CD4-positive, CD25-positive, alpha-beta regulatory T cell (primary cell): ENCODE measurements at regions not wholly inside any gene's neighbourhood (a gene's known extent, or its start where the extent isn't known, plus 50 kb on each side); places are given as distances from the start of the nearest gene placed in this dataset.

Experiments used
- ATAC-seq, 2 donors: fragments of 150-1000 bp; cut with Tn5 transposase; one replicate each; pipeline ENCODE4 v1.10.0; 2021; ENCODE audit warnings: low read depth in 2 of 2, moderate number of reproducible peaks in 2 of 2, moderate library complexity in 1 of 2
- DNase-seq, 3 donors: peaks; one replicate each; pipeline versions ENCODE4 v3.0.0 to v3.0.0-alpha.2; 2012 to 2022; ENCODE audit warnings: mixed read lengths in 1 of 3
- H3K27ac ChIP-seq: one replicate; pipeline ENCODE4 v1.7.0; 2013; ENCODE audit warnings: mild to moderate bottlenecking, low read length; ENCODE audit not compliant: insufficient read depth, poor library complexity, severe bottlenecking
- H3K27me3 ChIP-seq: one replicate; pipeline ENCODE4 v1.7.0; 2013; ENCODE audit warnings: low read length; ENCODE audit not compliant: control insufficient read depth, insufficient read depth
- H3K36me3 ChIP-seq: one replicate; pipeline ENCODE4 v1.7.0; 2013; ENCODE audit warnings: mild to moderate bottlenecking, low read length, moderate library complexity; ENCODE audit not compliant: control insufficient read depth, insufficient read depth
- H3K4me1 ChIP-seq: 2 replicates; pipeline ENCODE4 v1.7.0; 2013; ENCODE audit warnings: mild to moderate bottlenecking, low read length; ENCODE audit not compliant: insufficient read depth, control insufficient read depth, poor library complexity, severe bottlenecking
- H3K4me3 ChIP-seq: one replicate; pipeline ENCODE4 v1.7.0; 2013; ENCODE audit warnings: low read depth, mild to moderate bottlenecking, low read length, moderate library complexity
- H3K9me3 ChIP-seq, 2 experiments: 1 replicate in 1 of 2; 2 replicates in 1 of 2; pipeline ENCODE4 v1.7.0; 2013; ENCODE audit warnings: low read length in 2 of 2, mild to moderate bottlenecking in 1 of 2, moderate library complexity in 1 of 2; ENCODE audit not compliant: control insufficient read depth in 2 of 2
- H3K27ac Mint-ChIP-seq, 3 donors: one replicate each; pipeline ENCODE4 v1.8.0; 2020 to 2022; ENCODE audit warnings: mild to moderate bottlenecking in 3 of 3, mixed read lengths in 3 of 3, moderate library complexity in 2 of 3
- H3K27me3 Mint-ChIP-seq: one replicate; pipeline ENCODE4 v1.8.0; 2022; ENCODE audit warnings: mild to moderate bottlenecking, mixed read lengths
- H3K36me3 Mint-ChIP-seq: one replicate; pipeline ENCODE4 v1.8.0; 2020; ENCODE audit warnings: mixed read lengths
- H3K4me1 Mint-ChIP-seq, 4 donors: one replicate each; pipeline ENCODE4 v1.8.0; 2020 to 2022; ENCODE audit warnings: mixed read lengths in 4 of 4, mild to moderate bottlenecking in 1 of 4
- H3K4me3 Mint-ChIP-seq, 4 donors: one replicate each; pipeline ENCODE4 v1.8.0; 2020 to 2022; ENCODE audit warnings: mild to moderate bottlenecking in 4 of 4, mixed read lengths in 4 of 4, moderate library complexity in 3 of 4
- H3K9me3 Mint-ChIP-seq, 7 donors: one replicate each; pipeline ENCODE4 v1.8.0; 2020 to 2022; ENCODE audit warnings: mixed read lengths in 7 of 7, mild to moderate bottlenecking in 3 of 7, moderate library complexity in 2 of 7

DNA sequence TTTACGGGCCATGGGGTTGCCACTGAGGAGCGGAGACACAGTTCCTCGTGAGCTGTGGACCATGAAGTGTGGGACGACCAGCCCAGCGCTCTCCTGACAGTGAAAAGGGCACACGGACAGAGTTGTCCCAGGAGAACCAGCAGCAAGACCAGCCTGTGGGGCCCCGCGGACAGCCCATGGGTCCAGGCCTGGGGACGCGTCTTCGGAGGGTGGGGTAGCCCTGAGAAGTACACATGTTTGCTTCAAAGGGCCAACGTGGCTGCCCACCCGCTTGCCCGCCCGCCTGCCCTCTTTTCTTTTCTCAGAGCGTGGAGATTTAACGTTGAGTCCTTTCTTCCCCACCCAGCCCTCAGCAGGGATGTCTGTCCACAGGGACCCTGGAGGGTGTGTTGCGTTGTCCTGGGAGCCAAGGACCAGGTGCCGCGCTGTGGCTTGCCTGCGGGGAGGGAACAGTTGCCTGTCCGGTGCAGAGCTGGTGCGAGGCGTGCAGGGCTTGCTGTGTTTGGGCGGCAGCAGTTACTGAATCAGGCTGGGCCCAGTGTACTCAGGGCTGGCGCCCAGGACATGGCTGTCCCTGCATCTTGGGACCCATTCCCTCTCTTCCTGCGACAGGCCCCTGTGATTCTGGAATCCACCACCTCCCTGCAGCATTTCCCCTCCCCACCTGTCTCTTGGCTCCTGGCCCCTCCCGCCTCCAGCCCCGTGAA, 120.1 kb upstream of the HDAC4 start:
- no peaks in the 10 kb centered on the region for H3K9me3 Mint-ChIP-seq
- H3K36me3 Mint-ChIP-seq = no peaks in the 10 kb centered on the region
- no peaks in the 10 kb centered on the region for H3K36me3 ChIP-seq
- H3K4me3 ChIP-seq = no peak overlapping the region
- H3K27me3 ChIP-seq = no peaks in the 10 kb centered on the region
- H3K27ac Mint-ChIP-seq = no peak overlapping the region
- ATAC-seq (no peak), DNase-seq (no peak)
- H3K27ac ChIP-seq = no peak overlapping the region
- no peaks in the 10 kb centered on the region for H3K4me1 ChIP-seq
- H3K4me3 Mint-ChIP-seq = no peak overlapping the region
- H3K4me1 Mint-ChIP-seq = peaks cover 0 to 2% (median 0%) of the 10 kb centered on the region in 4 donors
- H3K9me3 ChIP-seq = no peaks in the 10 kb centered on the region
- peaks cover 10% of the 10 kb centered on the region for H3K27me3 Mint-ChIP-seq

DNA sequence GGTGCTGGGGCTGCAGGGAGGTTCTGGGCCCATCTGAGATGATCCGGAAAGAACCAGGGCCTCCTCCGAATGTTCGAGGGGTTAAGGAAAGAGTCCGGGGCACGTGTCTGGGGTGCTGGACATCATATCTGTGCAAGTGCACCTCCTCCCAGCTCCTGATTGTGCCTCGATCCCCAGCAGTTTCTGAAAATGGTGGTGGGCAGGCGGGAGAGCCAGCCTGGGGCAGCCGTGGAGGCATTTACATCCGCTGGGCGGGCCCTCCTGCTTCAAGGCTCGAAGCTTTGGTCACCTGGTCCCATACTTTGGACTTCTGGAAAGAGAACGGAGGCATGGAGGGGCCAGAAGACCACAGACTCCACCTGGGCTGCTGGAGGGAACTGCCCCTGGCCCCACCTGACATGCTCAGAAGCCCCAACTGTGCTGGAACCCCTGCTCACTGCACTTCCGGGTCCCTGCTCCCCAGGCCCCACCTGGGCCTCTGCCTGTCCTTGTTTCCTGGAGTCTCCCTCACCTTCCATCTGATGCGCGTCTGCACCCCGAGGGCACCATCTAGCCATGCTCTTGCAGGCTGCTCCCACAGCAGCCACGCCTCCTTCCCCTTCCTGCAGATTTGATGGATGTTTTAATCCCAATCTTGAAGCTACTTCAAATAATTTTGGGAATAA, 119.2 kb upstream of the HDAC4 start:
- H3K36me3 ChIP-seq = no peaks in the 10 kb centered on the region
- no peak overlapping the region for H3K4me3 ChIP-seq
- no peaks in the 10 kb centered on the region for H3K4me1 ChIP-seq
- no peak overlapping the region for H3K4me3 Mint-ChIP-seq
- H3K9me3 Mint-ChIP-seq = no peaks in the 10 kb centered on the region
- H3K36me3 Mint-ChIP-seq = no peaks in the 10 kb centered on the region
- no peaks in the 10 kb centered on the region for H3K9me3 ChIP-seq
- no peak overlapping the region for H3K27ac Mint-ChIP-seq
- no peak for ATAC-seq
- peaks cover 8% of the 10 kb centered on the region for H3K27me3 Mint-ChIP-seq
- peaks cover 0 to 2% (median 0%) of the 10 kb centered on the region in 4 donors for H3K4me1 Mint-ChIP-seq
- no peak for DNase-seq
- no peak overlapping the region for H3K27ac ChIP-seq
- H3K27me3 ChIP-seq = no peaks in the 10 kb centered on the region

DNA sequence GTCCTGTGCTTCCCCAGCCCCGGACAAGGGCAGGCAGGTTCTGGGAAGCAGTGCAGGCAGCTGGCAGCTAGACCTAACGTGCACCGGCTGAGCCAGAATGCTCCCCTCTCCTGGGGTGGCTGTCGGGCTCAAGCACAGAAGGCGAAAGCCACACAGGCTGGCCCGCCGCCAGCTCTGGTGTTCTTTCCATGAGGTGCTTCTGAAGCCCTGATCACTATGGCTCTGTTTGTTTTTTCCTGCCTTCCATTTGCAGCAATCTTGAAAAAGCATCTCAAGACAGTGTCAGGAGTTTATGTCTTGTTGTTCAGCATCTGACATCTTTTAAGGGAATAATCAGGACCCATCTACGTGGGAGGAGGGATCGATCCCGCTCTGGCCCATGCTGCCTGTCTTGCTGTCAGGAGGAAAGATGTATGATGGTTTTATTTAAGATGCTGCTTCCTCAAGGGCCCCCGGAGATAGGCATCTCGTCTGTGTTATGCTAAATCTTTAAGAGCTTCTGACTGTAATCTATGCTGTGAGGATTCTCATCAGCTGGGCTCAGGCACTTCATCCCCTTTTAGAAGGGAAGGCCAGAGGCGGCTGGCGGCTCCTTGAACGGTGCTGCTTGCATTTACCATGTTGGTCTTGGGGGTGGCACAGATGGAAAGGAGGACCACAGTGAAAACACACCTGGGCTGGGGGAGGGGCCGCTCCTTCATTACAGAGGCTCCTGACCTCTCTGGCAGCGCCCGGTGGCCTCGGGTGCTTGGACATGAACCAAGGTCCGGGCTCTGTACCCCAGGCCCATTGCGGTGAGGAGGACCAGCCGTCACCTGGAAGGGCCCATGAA, 118.5 kb upstream of the HDAC4 start:
- no peaks in the 10 kb centered on the region for H3K4me1 ChIP-seq
- H3K36me3 ChIP-seq = no peaks in the 10 kb centered on the region
- no peaks in the 10 kb centered on the region for H3K27me3 ChIP-seq
- no peak overlapping the region for H3K4me3 ChIP-seq
- ATAC-seq = no peak
- Mint-ChIP-seq H3K4me1 (peaks cover 0 to 2% (median 0%) of the 10 kb centered on the region in 4 donors), H3K4me3 (no peak overlapping the region), H3K9me3 (no peaks in the 10 kb centered on the region), H3K36me3 (no peaks in the 10 kb centered on the region), H3K27me3 (peaks cover 8% of the 10 kb centered on the region), H3K27ac (no peak overlapping the region)
- DNase-seq = no peak
- H3K27ac ChIP-seq = no peak overlapping the region
- no peaks in the 10 kb centered on the region for H3K9me3 ChIP-seq

DNA sequence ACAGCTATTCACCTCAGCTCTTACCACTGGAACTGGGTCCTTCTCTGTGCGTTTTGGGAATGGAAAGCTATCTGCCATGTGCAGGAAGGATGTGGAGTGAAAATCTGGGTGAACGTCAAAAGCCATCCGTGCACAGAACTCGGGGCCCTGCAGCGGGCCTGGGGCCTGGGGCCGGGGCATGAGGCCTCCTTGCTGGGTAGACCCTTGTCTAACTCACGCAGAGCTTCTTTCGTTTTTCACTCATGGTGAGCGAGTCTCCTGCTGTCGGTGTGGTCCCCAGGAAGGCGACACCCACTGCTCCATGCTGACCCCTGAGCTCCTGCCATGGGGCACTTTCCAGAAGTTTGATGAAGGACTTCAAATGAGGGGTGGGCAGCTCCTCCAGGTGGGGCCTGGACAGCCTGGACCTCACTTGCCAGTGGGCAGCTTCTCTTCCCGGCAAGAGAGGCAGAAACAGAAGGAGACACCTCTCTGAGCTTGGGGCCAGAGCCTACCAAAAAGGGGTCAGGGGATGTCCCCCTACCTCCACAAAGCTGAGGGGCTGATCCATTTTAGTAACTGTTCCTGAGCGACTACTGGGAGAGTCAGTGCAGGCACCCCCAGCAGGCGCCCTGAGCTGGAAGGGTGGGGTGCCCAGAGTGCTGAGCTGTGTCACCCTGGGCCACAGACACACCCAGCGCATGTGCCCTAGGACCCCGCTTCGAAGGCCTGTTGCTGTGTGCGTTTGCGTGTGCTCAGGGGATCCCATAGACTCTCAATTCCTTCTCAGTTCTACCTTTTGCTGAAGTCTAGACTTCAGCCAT, 117.7 kb upstream of the HDAC4 start:
- Mint-ChIP-seq H3K27ac (no peak overlapping the region), H3K36me3 (no peaks in the 10 kb centered on the region), H3K4me1 (peaks cover 0 to 2% (median 0%) of the 10 kb centered on the region in 4 donors), H3K9me3 (no peaks in the 10 kb centered on the region), H3K4me3 (no peak overlapping the region), H3K27me3 (peaks cover 8% of the 10 kb centered on the region)
- no peaks in the 10 kb centered on the region for H3K9me3 ChIP-seq
- no peaks in the 10 kb centered on the region for H3K27me3 ChIP-seq
- H3K36me3 ChIP-seq = no peaks in the 10 kb centered on the region
- H3K4me1 ChIP-seq = no peaks in the 10 kb centered on the region
- no peak for DNase-seq
- ATAC-seq = no peak
- no peak overlapping the region for H3K27ac ChIP-seq
- H3K4me3 ChIP-seq = no peak overlapping the region

DNA sequence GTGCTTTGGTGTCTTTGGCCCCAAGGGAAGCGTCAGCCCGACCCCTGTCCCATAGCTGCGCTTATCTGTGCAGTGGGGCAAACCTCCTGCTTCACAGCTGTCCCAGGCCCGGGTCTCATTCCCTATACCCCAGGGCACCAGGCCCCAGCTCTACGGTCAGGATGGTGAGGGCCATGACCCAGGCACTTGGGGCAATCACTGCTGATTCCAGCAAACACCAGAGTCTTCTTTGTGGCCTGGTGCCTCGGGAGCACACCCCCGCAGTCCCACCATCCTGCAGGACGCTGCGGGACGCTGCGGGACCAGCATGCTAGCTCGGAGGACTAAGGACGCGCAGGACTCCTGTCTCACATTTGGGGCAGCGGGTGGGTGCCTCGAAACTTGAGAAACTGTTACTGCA, 116.9 kb upstream of the HDAC4 start:
- no peak overlapping the region for H3K27ac Mint-ChIP-seq

DNA sequence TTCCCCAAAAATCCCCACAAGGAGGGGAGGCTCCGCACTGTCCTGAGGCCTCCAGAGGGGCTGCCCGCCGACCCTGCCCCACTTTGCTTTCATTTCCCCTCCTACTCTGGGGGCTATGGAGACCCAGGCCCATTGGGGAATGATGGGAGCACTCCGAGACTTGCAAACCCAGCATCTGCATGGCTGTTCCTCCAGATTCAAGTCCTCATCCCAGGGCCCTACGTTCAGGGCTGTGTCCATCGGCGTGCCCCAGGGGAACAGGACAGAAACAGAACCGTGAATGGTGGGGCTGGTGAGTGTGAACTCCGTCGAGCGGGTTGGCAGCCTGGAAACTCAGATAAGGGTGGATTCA, 116.1 kb upstream of the HDAC4 start:
- H3K9me3 ChIP-seq = no peaks in the 10 kb centered on the region
- H3K4me1 Mint-ChIP-seq = peaks cover 0 to 2% (median 0%) of the 10 kb centered on the region in 4 donors
- H3K27me3 Mint-ChIP-seq = peaks cover 8% of the 10 kb centered on the region
- H3K27ac Mint-ChIP-seq = no peak overlapping the region
- H3K4me1 ChIP-seq = no peaks in the 10 kb centered on the region
- no peaks in the 10 kb centered on the region for H3K36me3 Mint-ChIP-seq
- no peak overlapping the region for H3K27ac ChIP-seq
- no peaks in the 10 kb centered on the region for H3K36me3 ChIP-seq
- ATAC-seq = no peak
- no peak for DNase-seq
- H3K4me3 Mint-ChIP-seq = no peak overlapping the region
- no peaks in the 10 kb centered on the region for H3K27me3 ChIP-seq
- no peak overlapping the region for H3K4me3 ChIP-seq
- H3K9me3 Mint-ChIP-seq = no peaks in the 10 kb centered on the region

More for the DNA sequence above, 116.9 kb upstream of the HDAC4 start:
- H3K36me3 ChIP-seq = no peaks in the 10 kb centered on the region
- no peaks in the 10 kb centered on the region for H3K27me3 ChIP-seq
- H3K27me3 Mint-ChIP-seq = peaks cover 8% of the 10 kb centered on the region
- no peaks in the 10 kb centered on the region for H3K9me3 Mint-ChIP-seq
- no peak overlapping the region for H3K4me3 Mint-ChIP-seq
- ATAC-seq = no peak
- H3K4me1 ChIP-seq = no peaks in the 10 kb centered on the region
- H3K36me3 Mint-ChIP-seq = no peaks in the 10 kb centered on the region
- H3K27ac ChIP-seq = no peak overlapping the region
- no peak overlapping the region for H3K4me3 ChIP-seq
- H3K4me1 Mint-ChIP-seq = peaks cover 0 to 2% (median 0%) of the 10 kb centered on the region in 4 donors
- no peaks in the 10 kb centered on the region for H3K9me3 ChIP-seq
- no peak for DNase-seq

DNA sequence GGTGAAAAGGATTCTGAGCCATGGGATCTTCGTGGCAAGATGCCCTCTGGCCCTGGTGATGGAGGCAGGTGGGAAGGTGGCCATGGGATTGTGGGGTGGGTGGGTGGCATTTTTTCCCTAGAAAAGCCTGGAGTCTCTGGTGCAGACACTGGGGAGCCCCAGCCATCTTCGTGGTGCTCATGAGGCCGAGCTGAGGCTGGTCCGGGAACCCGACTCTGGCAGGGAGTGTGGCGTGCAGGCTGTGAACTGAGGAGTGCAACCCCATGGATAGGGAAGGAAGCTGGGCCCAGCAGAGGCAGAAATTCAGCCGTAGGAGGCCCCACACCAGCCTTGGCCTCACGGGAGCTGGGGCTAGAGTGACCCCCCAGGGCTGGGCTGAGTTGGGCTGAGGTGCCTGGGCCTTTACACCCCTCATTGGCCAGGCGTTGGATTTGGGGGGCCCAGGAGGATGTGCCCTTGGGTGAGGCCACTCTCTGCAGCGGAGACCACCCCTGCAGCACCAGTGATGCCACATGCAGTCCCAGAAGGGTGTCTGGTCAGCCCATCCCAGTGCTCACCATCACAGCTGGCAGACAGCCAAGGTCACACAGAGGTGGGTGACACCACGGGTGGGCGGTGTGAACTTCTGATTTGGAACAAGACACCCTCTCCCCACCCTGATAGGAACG, 115.6 kb upstream of the HDAC4 start:
- H3K4me3 ChIP-seq = no peak overlapping the region
- no peak overlapping the region for H3K27ac Mint-ChIP-seq
- H3K9me3 Mint-ChIP-seq = no peaks in the 10 kb centered on the region
- peaks cover 8% of the 10 kb centered on the region for H3K27me3 Mint-ChIP-seq
- ATAC-seq (no peak), DNase-seq (no peak)
- peaks cover 0 to 2% (median 0%) of the 10 kb centered on the region in 4 donors for H3K4me1 Mint-ChIP-seq
- H3K36me3 ChIP-seq = no peaks in the 10 kb centered on the region
- H3K4me1 ChIP-seq = no peaks in the 10 kb centered on the region
- H3K27ac ChIP-seq = no peak overlapping the region
- no peaks in the 10 kb centered on the region for H3K36me3 Mint-ChIP-seq
- H3K9me3 ChIP-seq = no peaks in the 10 kb centered on the region
- H3K27me3 ChIP-seq = no peaks in the 10 kb centered on the region
- H3K4me3 Mint-ChIP-seq = no peak overlapping the region
